ENCODE measurements at regions not wholly inside any gene's neighbourhood (a gene's known extent, or its start where the extent isn't known, plus 50 kb on each side); places are given as distances from the start of the nearest gene placed in this dataset.

DNA sequence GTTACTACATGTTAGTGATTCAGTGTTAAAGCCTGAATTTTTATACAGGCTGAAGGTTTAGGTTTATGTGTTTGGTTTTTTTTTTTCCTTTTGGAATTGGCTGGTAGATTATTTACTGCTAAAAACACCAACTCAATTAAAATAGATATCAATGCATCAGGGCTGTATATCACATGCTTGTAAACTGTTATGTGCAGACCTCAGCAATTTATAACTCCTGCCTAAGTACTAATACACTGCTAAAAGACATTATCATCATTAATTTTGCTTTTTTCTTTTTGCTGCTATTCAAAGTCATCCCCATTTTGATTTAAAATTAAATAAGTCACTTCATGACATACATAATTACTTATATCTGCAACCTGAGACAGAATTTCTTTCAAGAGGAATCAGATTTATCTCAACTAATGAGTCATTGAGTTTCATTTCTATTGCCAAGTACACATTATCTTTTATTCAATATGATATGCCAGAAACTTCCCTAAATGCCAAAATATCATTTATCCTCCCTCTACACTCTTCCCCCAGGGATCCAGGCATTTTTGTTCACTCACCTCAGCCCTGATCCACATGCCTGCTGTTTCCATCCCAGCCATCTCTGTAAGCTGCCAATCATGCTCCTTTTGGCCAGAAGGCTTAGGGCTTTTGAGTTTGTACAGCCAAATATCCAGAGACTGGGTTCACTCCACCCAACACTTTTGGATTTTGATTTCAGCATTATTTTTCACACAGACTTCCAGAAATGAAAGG is 98.5 kb downstream of the POLR1F start:
- Histone ChIP-seq H3K27me3 (replicated peaks; ENCODE audit: insufficient read depth) (no peaks in the 10 kb centered on the region), H3K9me3 (no peaks in the 10 kb centered on the region), H3K4me3 (no peak overlapping the region), H3K36me3 (no peaks in the 10 kb centered on the region), H3K27ac (no peak overlapping the region), H3K4me1 (ENCODE audit: control insufficient read depth in 1 of 2, low read depth in 2 of 2) (no peaks in the 10 kb centered on the region)
- TF ChIP-seq, protein P1, sequence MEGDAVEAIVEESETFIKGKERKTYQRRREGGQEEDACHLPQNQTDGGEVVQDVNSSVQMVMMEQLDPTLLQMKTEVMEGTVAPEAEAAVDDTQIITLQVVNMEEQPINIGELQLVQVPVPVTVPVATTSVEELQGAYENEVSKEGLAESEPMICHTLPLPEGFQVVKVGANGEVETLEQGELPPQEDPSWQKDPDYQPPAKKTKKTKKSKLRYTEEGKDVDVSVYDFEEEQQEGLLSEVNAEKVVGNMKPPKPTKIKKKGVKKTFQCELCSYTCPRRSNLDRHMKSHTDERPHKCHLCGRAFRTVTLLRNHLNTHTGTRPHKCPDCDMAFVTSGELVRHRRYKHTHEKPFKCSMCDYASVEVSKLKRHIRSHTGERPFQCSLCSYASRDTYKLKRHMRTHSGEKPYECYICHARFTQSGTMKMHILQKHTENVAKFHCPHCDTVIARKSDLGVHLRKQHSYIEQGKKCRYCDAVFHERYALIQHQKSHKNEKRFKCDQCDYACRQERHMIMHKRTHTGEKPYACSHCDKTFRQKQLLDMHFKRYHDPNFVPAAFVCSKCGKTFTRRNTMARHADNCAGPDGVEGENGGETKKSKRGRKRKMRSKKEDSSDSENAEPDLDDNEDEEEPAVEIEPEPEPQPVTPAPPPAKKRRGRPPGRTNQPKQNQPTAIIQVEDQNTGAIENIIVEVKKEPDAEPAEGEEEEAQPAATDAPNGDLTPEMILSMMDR (IDR thresholded peaks at IDR 0.05) = no peak
- no peak for ATAC-seq (ENCODE audit: insufficient number of reproducible peaks, low FRiP score, low read depth)
- no peak for DNase-seq (ENCODE audit: low spot score)

DNA sequence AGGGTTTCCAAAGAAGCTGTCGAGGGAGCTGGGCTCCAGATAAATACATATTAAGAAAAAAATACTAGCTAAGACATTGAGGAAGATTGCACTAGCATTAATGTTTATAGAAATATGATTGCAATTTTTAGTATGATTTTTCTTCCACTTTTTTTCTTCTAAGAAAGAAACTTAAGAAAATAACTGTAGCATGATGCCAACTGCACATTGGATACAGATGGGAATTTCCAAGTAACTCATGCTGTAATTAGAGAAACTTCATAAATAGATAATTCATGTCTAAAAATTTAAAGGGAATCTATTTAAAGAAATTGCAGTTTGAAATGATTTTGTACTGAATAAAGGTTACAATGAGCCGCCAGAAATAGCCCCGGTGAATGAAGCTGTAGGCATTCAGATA is 119.4 kb downstream of the POLR1F start:
- no peaks in the 10 kb centered on the region for H3K27me3 ChIP-seq (replicated peaks; ENCODE audit: insufficient read depth)
- DNase-seq (ENCODE audit: low spot score) = no peak
- ATAC-seq (ENCODE audit: insufficient number of reproducible peaks, low FRiP score, low read depth) = no peak
- H3K9me3 ChIP-seq = no peaks in the 10 kb centered on the region
- TF ChIP-seq, protein P1 (IDR thresholded peaks at IDR 0.05) = no peak
- H3K36me3 ChIP-seq = no peaks in the 10 kb centered on the region
- no peaks in the 10 kb centered on the region for H3K4me1 ChIP-seq (ENCODE audit: control insufficient read depth in 1 of 2, low read depth in 2 of 2)
- no peak overlapping the region for H3K4me3 ChIP-seq
- no peak overlapping the region for H3K27ac ChIP-seq

DNA sequence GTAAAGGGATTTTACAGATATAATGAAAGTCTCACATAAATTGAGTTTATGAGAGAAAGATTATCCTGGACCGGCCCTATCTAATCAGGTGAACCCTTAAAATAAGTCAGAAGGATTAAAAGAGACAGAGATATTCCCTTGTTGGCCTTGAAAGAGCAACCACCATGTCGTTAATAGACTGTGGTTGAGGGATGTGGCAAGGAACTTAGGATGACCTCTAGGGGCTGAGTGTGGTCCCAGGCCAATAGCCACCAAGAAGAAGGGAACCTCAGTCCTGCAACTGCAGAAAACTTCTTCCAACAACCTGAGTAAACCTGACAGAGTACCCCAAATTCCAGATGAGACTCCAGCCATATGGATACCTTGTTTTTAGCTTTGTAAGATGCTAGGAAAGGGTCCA is 121.5 kb downstream of the POLR1F start:
- H3K4me1 ChIP-seq (ENCODE audit: control insufficient read depth in 1 of 2, low read depth in 2 of 2) = no peaks in the 10 kb centered on the region
- ATAC-seq (ENCODE audit: insufficient number of reproducible peaks, low FRiP score, low read depth) (no peak), DNase-seq (ENCODE audit: low spot score) (no peak)
- H3K9me3 ChIP-seq = no peaks in the 10 kb centered on the region
- TF ChIP-seq, protein P1 (IDR thresholded peaks at IDR 0.05) = no peak
- H3K4me3 ChIP-seq = no peak overlapping the region
- no peak overlapping the region for H3K27ac ChIP-seq
- H3K36me3 ChIP-seq = no peaks in the 10 kb centered on the region
- H3K27me3 ChIP-seq (replicated peaks; ENCODE audit: insufficient read depth) = no peaks in the 10 kb centered on the region

DNA sequence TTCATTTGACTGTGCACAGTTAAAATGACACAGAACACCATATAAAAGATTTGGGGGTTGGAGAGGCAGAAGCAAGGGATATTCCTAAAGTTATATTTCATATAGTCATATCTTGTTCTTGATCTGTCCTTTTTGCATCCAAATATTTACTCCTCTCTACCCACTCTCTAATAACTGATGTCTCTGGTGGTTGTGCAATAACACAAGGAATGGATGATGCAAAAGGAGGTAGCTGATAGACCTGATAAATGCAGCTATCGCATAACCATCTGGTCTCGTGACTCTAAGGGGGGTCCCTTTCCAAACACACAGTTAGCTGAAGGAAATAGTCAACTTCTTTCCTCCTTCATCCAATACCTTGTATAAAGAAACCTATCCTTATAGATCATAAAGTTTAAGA is 123.1 kb downstream of the POLR1F start:
- TF ChIP-seq, protein P1 (IDR thresholded peaks at IDR 0.05) = no peak
- DNase-seq (ENCODE audit: low spot score) (no peak), ATAC-seq (ENCODE audit: insufficient number of reproducible peaks, low FRiP score, low read depth) (no peak)
- no peaks in the 10 kb centered on the region for H3K27me3 ChIP-seq (replicated peaks; ENCODE audit: insufficient read depth)
- no peaks in the 10 kb centered on the region for H3K9me3 ChIP-seq
- H3K4me1 ChIP-seq (ENCODE audit: control insufficient read depth in 1 of 2, low read depth in 2 of 2) = no peaks in the 10 kb centered on the region
- H3K36me3 ChIP-seq = no peaks in the 10 kb centered on the region
- no peak overlapping the region for H3K27ac ChIP-seq
- H3K4me3 ChIP-seq = no peak overlapping the region

DNA sequence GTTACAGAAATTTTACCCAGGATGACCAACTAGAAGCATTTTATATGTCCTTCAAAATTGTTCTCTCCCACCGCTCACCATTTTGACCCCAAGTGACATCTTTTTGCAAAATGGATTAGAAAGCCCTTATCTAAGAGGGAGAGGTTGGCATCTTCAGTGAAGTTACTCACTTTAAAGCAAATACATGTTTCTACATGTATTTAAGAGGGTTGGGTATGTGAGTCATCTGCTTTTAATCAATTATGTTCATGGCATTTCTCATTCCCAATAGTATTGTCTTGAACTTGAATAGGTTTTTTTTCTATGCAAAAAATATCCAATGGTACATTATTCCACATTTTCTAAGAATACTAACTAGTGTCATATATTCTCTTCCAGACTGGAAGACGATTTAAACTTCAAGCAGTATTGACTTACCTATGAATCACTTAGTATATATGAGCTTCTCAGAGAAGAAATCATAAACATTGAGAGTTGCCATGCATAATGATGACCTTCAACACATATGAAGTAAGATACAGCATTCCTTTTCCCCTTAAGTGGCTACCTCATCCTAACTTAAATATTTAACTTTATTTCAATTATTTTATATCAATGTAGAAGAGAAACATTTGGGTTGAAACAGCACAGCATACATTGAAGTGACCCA is 132.8 kb downstream of the POLR1F start:
- no peak overlapping the region for H3K4me3 ChIP-seq
- no peaks in the 10 kb centered on the region for H3K9me3 ChIP-seq
- TF ChIP-seq, protein P1 (IDR thresholded peaks at IDR 0.05) = no peak
- no peaks in the 10 kb centered on the region for H3K36me3 ChIP-seq
- H3K27ac ChIP-seq = no peak overlapping the region
- no peaks in the 10 kb centered on the region for H3K27me3 ChIP-seq (replicated peaks; ENCODE audit: insufficient read depth)
- no peak for ATAC-seq (ENCODE audit: insufficient number of reproducible peaks, low FRiP score, low read depth)
- no peak for DNase-seq (ENCODE audit: low spot score)
- no peaks in the 10 kb centered on the region for H3K4me1 ChIP-seq (ENCODE audit: control insufficient read depth in 1 of 2, low read depth in 2 of 2)

Measured in thoracic aorta (tissue), 2 donors.